ENCODE measurements at regions not wholly inside any gene's neighbourhood (a gene's known extent, or its start where the extent isn't known, plus 50 kb on each side); places are given as distances from the start of the nearest gene placed in this dataset.
"Not testable (repeated sequence)": the region's sequence is repeated elsewhere in the genome, so short reads cannot be mapped to it uniquely, and the experiment has no call there.

GRCh38 chr3:187481426-187481825 is 113.2 kb downstream of the RTP4 start:
- Histone ChIP-seq H3K4ac (ENCODE audit: low read length) (no peak overlapping the region), H2AK5ac (ENCODE audit: low read depth, low read length) (no peak overlapping the region), H2BK120ac (ENCODE audit: low read depth, low read length) (no peak overlapping the region), H3K27ac (replicated peaks; ENCODE audit: low read length) (no peak overlapping the region), H3K27me3 (ENCODE audit: control insufficient read depth in 3 of 3, insufficient read depth in 3 of 3, low read depth in 1 of 3, low read length in 3 of 3) (no peaks in the 10 kb centered on the region), H2BK5ac (ENCODE audit: low read length) (no peak overlapping the region), H3K18ac (ENCODE audit: low read length) (no peak overlapping the region), H3K4me1 (ENCODE audit: control insufficient read depth in 2 of 2, insufficient read depth in 1 of 2, low read depth in 1 of 2, low read length in 2 of 2) (no peaks in the 10 kb centered on the region), H3K4me2 (ENCODE audit: insufficient read depth, low read length, poor library complexity, severe bottlenecking) (no peak overlapping the region), H3K79me1 (ENCODE audit: low read depth, low read length) (no peaks in the 10 kb centered on the region), H3K4me3 (ENCODE audit: low read length in 2 of 2) (no peak overlapping the region), H3K9ac (ENCODE audit: low read depth, low read length, poor library complexity) (no peak overlapping the region), H2BK15ac (ENCODE audit: low read length) (no peak overlapping the region), H3K14ac (ENCODE audit: low read length) (no peak overlapping the region), H3K23ac (ENCODE audit: low read depth, low read length, poor library complexity) (no peak overlapping the region), H3K36me3 (replicated peaks in 1 of 2; ENCODE audit: control insufficient read depth in 2 of 2, insufficient read depth in 2 of 2, low read length in 2 of 2) (no peaks in the 10 kb centered on the region), H2BK12ac (ENCODE audit: low read length) (no peak overlapping the region), H4K91ac (ENCODE audit: low read depth, low read length, poor library complexity) (no peak overlapping the region), H2AFZ (ENCODE audit: low read length) (no peak overlapping the region), H4K8ac (ENCODE audit: low read depth, low read length) (no peak overlapping the region), H3K9me3 (replicated peaks in 1 of 2; ENCODE audit: control insufficient read depth in 2 of 2, insufficient read depth in 1 of 2, low read depth in 1 of 2, low read length in 2 of 2) (no peaks in the 10 kb centered on the region)
- DNase-seq (ENCODE audit: low spot score) = no peak
- WGBS, 2 donors (ENCODE audit: extremely low coverage in 2 of 2, insufficient read length in 2 of 2, insufficient replicate concordance in 1 of 2) = no CpG with 5 or more reads among the region's 3 CpGs

GRCh38 chr3:187475613-187476012 is 107.4 kb downstream of the RTP4 start:
- H3K14ac ChIP-seq (ENCODE audit: low read length); H3K18ac ChIP-seq (ENCODE audit: low read length); H3K4ac ChIP-seq (ENCODE audit: low read length); H3K36me3 ChIP-seq (replicated peaks in 1 of 2; ENCODE audit: control insufficient read depth in 2 of 2, insufficient read depth in 2 of 2, low read length in 2 of 2); H2BK120ac ChIP-seq (ENCODE audit: low read depth, low read length); DNase-seq (ENCODE audit: low spot score); H3K4me2 ChIP-seq (ENCODE audit: insufficient read depth, low read length, poor library complexity, severe bottlenecking); H3K9ac ChIP-seq (ENCODE audit: low read depth, low read length, poor library complexity); H3K4me3 ChIP-seq (ENCODE audit: low read length in 2 of 2); H3K27ac ChIP-seq (replicated peaks; ENCODE audit: low read length); H3K9me3 ChIP-seq (replicated peaks in 1 of 2; ENCODE audit: control insufficient read depth in 2 of 2, insufficient read depth in 1 of 2, low read depth in 1 of 2, low read length in 2 of 2); H3K23ac ChIP-seq (ENCODE audit: low read depth, low read length, poor library complexity); H2BK5ac ChIP-seq (ENCODE audit: low read length); H2AK5ac ChIP-seq (ENCODE audit: low read depth, low read length); H3K4me1 ChIP-seq (ENCODE audit: control insufficient read depth in 2 of 2, insufficient read depth in 1 of 2, low read depth in 1 of 2, low read length in 2 of 2); H3K27me3 ChIP-seq (ENCODE audit: control insufficient read depth in 3 of 3, insufficient read depth in 3 of 3, low read depth in 1 of 3, low read length in 3 of 3); H2BK12ac ChIP-seq (ENCODE audit: low read length); H3K79me1 ChIP-seq (ENCODE audit: low read depth, low read length); H2BK15ac ChIP-seq (ENCODE audit: low read length); H4K91ac ChIP-seq (ENCODE audit: low read depth, low read length, poor library complexity); H4K8ac ChIP-seq (ENCODE audit: low read depth, low read length); H2AFZ ChIP-seq (ENCODE audit: low read length): not testable (repeated sequence)

DNA sequence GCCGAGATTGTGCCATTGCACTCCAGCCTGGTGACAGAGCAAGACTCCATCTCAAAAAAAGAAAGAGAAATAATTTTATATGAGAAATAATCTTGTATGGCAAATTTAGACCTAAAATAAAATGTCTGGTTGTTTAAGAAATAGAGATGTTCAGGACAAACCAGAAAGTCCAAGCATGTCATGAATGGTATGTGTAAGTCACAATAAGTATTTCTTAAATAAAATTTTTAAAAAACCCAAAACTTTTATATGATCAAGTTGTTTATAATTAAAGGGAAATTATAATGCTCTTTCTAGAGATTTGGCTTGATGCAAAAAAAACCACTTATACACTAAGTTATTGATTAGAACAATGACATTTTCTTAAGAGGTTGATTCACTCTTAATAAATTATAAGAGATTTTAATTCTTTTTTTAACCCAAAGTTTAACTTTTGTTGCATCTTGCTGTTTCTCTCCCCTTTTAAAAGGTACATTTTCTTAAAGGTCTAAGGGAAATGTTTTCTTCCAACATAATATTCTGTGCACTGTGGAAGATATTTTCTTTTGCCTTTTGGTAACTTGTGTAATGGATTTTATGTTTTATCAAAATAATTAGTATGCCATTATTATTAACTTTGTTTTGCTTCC is 105.7 kb downstream of the RTP4 start:
- no peak overlapping the region for H2BK120ac ChIP-seq (ENCODE audit: low read depth, low read length)
- H3K23ac ChIP-seq (ENCODE audit: low read depth, low read length, poor library complexity) = no peak overlapping the region
- H3K4me2 ChIP-seq (ENCODE audit: insufficient read depth, low read length, poor library complexity, severe bottlenecking) = no peak overlapping the region
- no peak overlapping the region for H2AK5ac ChIP-seq (ENCODE audit: low read depth, low read length)
- H3K9ac ChIP-seq (ENCODE audit: low read depth, low read length, poor library complexity) = no peak overlapping the region
- H3K4ac ChIP-seq (ENCODE audit: low read length) = no peak overlapping the region
- no peak overlapping the region for H2AFZ ChIP-seq (ENCODE audit: low read length)
- no peak overlapping the region for H3K18ac ChIP-seq (ENCODE audit: low read length)
- H3K27ac ChIP-seq (replicated peaks; ENCODE audit: low read length) = no peak overlapping the region
- DNase-seq (ENCODE audit: low spot score) = no peak
- no peak overlapping the region for H4K91ac ChIP-seq (ENCODE audit: low read depth, low read length, poor library complexity)
- no peak overlapping the region for H2BK15ac ChIP-seq (ENCODE audit: low read length)
- no peak overlapping the region for H2BK5ac ChIP-seq (ENCODE audit: low read length)
- H3K9me3 ChIP-seq (replicated peaks in 1 of 2; ENCODE audit: control insufficient read depth in 2 of 2, insufficient read depth in 1 of 2, low read depth in 1 of 2, low read length in 2 of 2) = no peaks in the 10 kb centered on the region
- H3K27me3 ChIP-seq (ENCODE audit: control insufficient read depth in 3 of 3, insufficient read depth in 3 of 3, low read depth in 1 of 3, low read length in 3 of 3) = no peaks in the 10 kb centered on the region
- H3K79me1 ChIP-seq (ENCODE audit: low read depth, low read length) = no peaks in the 10 kb centered on the region
- no peaks in the 10 kb centered on the region for H3K4me1 ChIP-seq (ENCODE audit: control insufficient read depth in 2 of 2, insufficient read depth in 1 of 2, low read depth in 1 of 2, low read length in 2 of 2)
- H3K36me3 ChIP-seq (replicated peaks in 1 of 2; ENCODE audit: control insufficient read depth in 2 of 2, insufficient read depth in 2 of 2, low read length in 2 of 2) = no peaks in the 10 kb centered on the region
- H4K8ac ChIP-seq (ENCODE audit: low read depth, low read length) = no peak overlapping the region
- H2BK12ac ChIP-seq (ENCODE audit: low read length) = no peak overlapping the region
- no peak overlapping the region for H3K4me3 ChIP-seq (ENCODE audit: low read length in 2 of 2)
- WGBS, 2 donors (ENCODE audit: extremely low coverage in 2 of 2, insufficient read length in 2 of 2, insufficient replicate concordance in 1 of 2) = no CpG with 5 or more reads among the region's 1 CpG
- no peak overlapping the region for H3K14ac ChIP-seq (ENCODE audit: low read length)

GRCh38 chr3:187466306-187466705 is 98.1 kb downstream of the RTP4 start:
- not testable (repeated sequence) for H3K4me3 ChIP-seq (ENCODE audit: low read length in 2 of 2); H4K91ac ChIP-seq (ENCODE audit: low read depth, low read length, poor library complexity); H3K4me1 ChIP-seq (ENCODE audit: control insufficient read depth in 2 of 2, insufficient read depth in 1 of 2, low read depth in 1 of 2, low read length in 2 of 2); H3K9ac ChIP-seq (ENCODE audit: low read depth, low read length, poor library complexity); H3K23ac ChIP-seq (ENCODE audit: low read depth, low read length, poor library complexity); H2AFZ ChIP-seq (ENCODE audit: low read length); H2BK15ac ChIP-seq (ENCODE audit: low read length); DNase-seq (ENCODE audit: low spot score); H3K14ac ChIP-seq (ENCODE audit: low read length); H3K18ac ChIP-seq (ENCODE audit: low read length); H2BK5ac ChIP-seq (ENCODE audit: low read length); H2BK12ac ChIP-seq (ENCODE audit: low read length); H2AK5ac ChIP-seq (ENCODE audit: low read depth, low read length); H3K79me1 ChIP-seq (ENCODE audit: low read depth, low read length); H3K27me3 ChIP-seq (ENCODE audit: control insufficient read depth in 3 of 3, insufficient read depth in 3 of 3, low read depth in 1 of 3, low read length in 3 of 3); H3K9me3 ChIP-seq (replicated peaks in 1 of 2; ENCODE audit: control insufficient read depth in 2 of 2, insufficient read depth in 1 of 2, low read depth in 1 of 2, low read length in 2 of 2); H2BK120ac ChIP-seq (ENCODE audit: low read depth, low read length); H3K27ac ChIP-seq (replicated peaks; ENCODE audit: low read length); H4K8ac ChIP-seq (ENCODE audit: low read depth, low read length); H3K4ac ChIP-seq (ENCODE audit: low read length); H3K4me2 ChIP-seq (ENCODE audit: insufficient read depth, low read length, poor library complexity, severe bottlenecking); H3K36me3 ChIP-seq (replicated peaks in 1 of 2; ENCODE audit: control insufficient read depth in 2 of 2, insufficient read depth in 2 of 2, low read length in 2 of 2)
- no CpG with 5 or more reads among the region's 7 CpGs for WGBS, 2 donors (ENCODE audit: extremely low coverage in 2 of 2, insufficient read length in 2 of 2, insufficient replicate concordance in 1 of 2)

All from neuronal stem cell (in vitro differentiated cells).